Mesendoderm (in vitro differentiated cells): ENCODE measurements at regions not wholly inside any gene's neighbourhood (a gene's known extent, or its start where the extent isn't known, plus 50 kb on each side); places are given as distances from the start of the nearest gene placed in this dataset.
"Not testable (repeated sequence)": the region's sequence is repeated elsewhere in the genome, so short reads cannot be mapped to it uniquely, and the experiment has no call there.

Source experiments
- DNase-seq: peaks from one replicate; pipeline ENCODE4 v3.0.0; 2013
- H2AK5ac ChIP-seq: 2 replicates; pipeline ENCODE4 v1.6.1; 2013; ENCODE audit warnings: low read length, inconsistent platforms
- H2BK120ac ChIP-seq: 2 replicates; pipeline ENCODE4 v1.6.1; 2013; ENCODE audit warnings: low read depth, mild to moderate bottlenecking, low read length, moderate library complexity, mixed read lengths
- H2BK15ac ChIP-seq: replicated peaks from 2 replicates; pipeline ENCODE4 v1.6.1; 2013; ENCODE audit warnings: low read depth, mild to moderate bottlenecking, moderate library complexity
- H2BK5ac ChIP-seq: 2 replicates; pipeline ENCODE4 v1.6.1; 2013; ENCODE audit warnings: low read length, inconsistent platforms
- H3K18ac ChIP-seq: 2 replicates; pipeline ENCODE4 v1.6.1; 2013; ENCODE audit warnings: mild to moderate bottlenecking, low read length, mixed read lengths
- H3K23ac ChIP-seq: one replicate; pipeline ENCODE4 v1.6.1; 2013; ENCODE audit warnings: low read length
- H3K27ac ChIP-seq: 2 replicates; pipeline ENCODE4 v1.5.1; 2013; ENCODE audit warnings: low read depth, mild to moderate bottlenecking, inconsistent platforms, low read length, moderate library complexity
- H3K27me3 ChIP-seq: 2 replicates; pipeline ENCODE4 v1.6.1; 2013; ENCODE audit warnings: low read length, control low read depth, mild to moderate bottlenecking, inconsistent platforms; ENCODE audit not compliant: insufficient read depth, poor library complexity
- H3K36me3 ChIP-seq: 2 replicates; pipeline ENCODE4 v1.6.1; 2013; ENCODE audit warnings: low read length, inconsistent platforms; ENCODE audit not compliant: control insufficient read depth, insufficient read depth
- H3K4ac ChIP-seq: one replicate; pipeline ENCODE4 v1.6.1; 2013; ENCODE audit warnings: low read depth, mild to moderate bottlenecking, low read length, moderate library complexity
- H3K4me1 ChIP-seq: 2 replicates; pipeline ENCODE4 v1.6.1; 2013; ENCODE audit warnings: low read depth, low read length, inconsistent platforms; ENCODE audit not compliant: control insufficient read depth
- H3K4me2 ChIP-seq: 2 replicates; pipeline ENCODE4 v1.6.1; 2013; ENCODE audit warnings: low read length
- H3K4me3 ChIP-seq: 2 replicates; pipeline ENCODE4 v1.5.1; 2013; ENCODE audit warnings: mild to moderate bottlenecking, low read length
- H3K56ac ChIP-seq: one replicate; pipeline ENCODE4 v1.6.1; 2013; ENCODE audit warnings: low read length
- H3K79me1 ChIP-seq: 2 replicates; pipeline ENCODE4 v1.6.1; 2013; ENCODE audit warnings: low read length, inconsistent platforms
- H3K79me2 ChIP-seq: 2 replicates; pipeline ENCODE4 v1.6.1; 2013; ENCODE audit warnings: mild to moderate bottlenecking, low read length; ENCODE audit not compliant: control insufficient read depth, insufficient read depth
- H3K9ac ChIP-seq: 2 replicates; pipeline ENCODE4 v1.6.1; 2013; ENCODE audit warnings: low read length, inconsistent platforms
- H4K5ac ChIP-seq: one replicate; pipeline ENCODE4 v1.6.1; 2013; ENCODE audit warnings: low read length
- H4K8ac ChIP-seq: one replicate; pipeline ENCODE4 v1.6.1; 2013; ENCODE audit warnings: low read depth, mild to moderate bottlenecking, control low read depth, low read length, moderate library complexity
- WGBS: extraction: QIAGEN DNeasy Blood & Tissue Kit; methylation state at CpG from one replicate; pipeline ENCODE4 v1.1.7; 2013; ENCODE audit warnings: low lambda C conversion rate, missing lambda C conversion rate; ENCODE audit not compliant: insufficient coverage; ENCODE audit errors: extremely low coverage; 5-methylcytosine and 5-hydroxymethylcytosine counted together

DNA sequence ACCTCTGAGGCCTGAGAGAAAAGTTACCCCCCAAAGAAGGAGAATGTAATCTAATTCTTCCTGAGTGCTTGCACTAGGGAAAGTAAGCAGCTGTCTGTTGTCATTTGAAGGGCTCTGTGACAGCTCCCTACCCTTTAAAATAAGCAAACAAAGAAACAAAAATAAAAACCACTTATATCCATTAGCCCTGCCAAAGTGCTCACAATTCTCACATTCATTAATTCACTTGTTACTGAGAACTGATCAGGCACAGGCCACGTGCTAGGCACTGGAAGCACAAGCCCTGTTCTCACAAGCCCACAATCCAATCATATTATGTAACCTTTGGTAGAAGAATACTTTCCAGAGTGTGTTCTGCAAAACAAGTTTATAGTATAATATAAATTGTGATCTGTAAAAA, 199.4 kb downstream of the ZC3H11B start:
- Histone ChIP-seq H2AK5ac (no peak overlapping the region), H3K79me2 (no peaks in the 10 kb centered on the region), H3K4me2 (no peak overlapping the region), H4K5ac (no peak overlapping the region), H3K27ac (no peak overlapping the region), H3K4me3 (no peak overlapping the region), H3K18ac (no peak overlapping the region), H3K36me3 (no peaks in the 10 kb centered on the region), H3K23ac (no peak overlapping the region), H3K9ac (no peak overlapping the region), H2BK15ac (no peak overlapping the region), H2BK5ac (no peak overlapping the region), H3K4me1 (no peaks in the 10 kb centered on the region), H3K56ac (no peak overlapping the region), H3K79me1 (no peaks in the 10 kb centered on the region), H3K4ac (no peak overlapping the region), H3K27me3 (no peaks in the 10 kb centered on the region), H4K8ac (no peak overlapping the region), H2BK120ac (no peak overlapping the region)
- WGBS = no CpG with 5 or more reads among the region's 1 CpG
- no peak for DNase-seq

DNA sequence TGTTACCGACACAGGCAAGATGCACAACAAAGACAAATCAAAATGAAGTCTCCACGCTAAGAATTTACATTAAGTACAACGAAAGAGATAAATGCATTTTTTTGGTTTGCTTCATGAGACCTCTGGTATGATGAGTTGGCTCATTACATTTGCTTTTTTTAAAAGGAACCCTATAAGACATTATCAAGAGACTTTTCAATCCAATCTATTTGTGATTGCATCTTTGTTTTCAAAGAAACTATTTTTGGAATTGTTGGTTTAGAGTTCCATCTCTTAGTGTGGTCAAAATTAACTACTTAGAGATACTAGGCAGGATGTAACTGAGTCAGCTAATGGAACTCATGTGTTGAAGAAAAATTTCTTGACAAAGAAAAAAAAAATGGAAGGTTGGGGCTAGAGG, 200.1 kb downstream of the ZC3H11B start:
- Histone ChIP-seq H3K4me2 (no peak overlapping the region), H3K23ac (no peak overlapping the region), H4K5ac (no peak overlapping the region), H2BK15ac (no peak overlapping the region), H3K4me1 (no peaks in the 10 kb centered on the region), H4K8ac (no peak overlapping the region), H2AK5ac (no peak overlapping the region), H3K36me3 (no peaks in the 10 kb centered on the region), H3K79me2 (no peaks in the 10 kb centered on the region), H3K9ac (no peak overlapping the region), H3K79me1 (no peaks in the 10 kb centered on the region), H2BK5ac (no peak overlapping the region), H3K4me3 (no peak overlapping the region), H3K27me3 (no peaks in the 10 kb centered on the region), H3K18ac (no peak overlapping the region), H2BK120ac (no peak overlapping the region), H3K4ac (no peak overlapping the region), H3K56ac (no peak overlapping the region), H3K27ac (no peak overlapping the region)
- WGBS = no CpG with 5 or more reads among the region's 3 CpGs
- no peak for DNase-seq

DNA sequence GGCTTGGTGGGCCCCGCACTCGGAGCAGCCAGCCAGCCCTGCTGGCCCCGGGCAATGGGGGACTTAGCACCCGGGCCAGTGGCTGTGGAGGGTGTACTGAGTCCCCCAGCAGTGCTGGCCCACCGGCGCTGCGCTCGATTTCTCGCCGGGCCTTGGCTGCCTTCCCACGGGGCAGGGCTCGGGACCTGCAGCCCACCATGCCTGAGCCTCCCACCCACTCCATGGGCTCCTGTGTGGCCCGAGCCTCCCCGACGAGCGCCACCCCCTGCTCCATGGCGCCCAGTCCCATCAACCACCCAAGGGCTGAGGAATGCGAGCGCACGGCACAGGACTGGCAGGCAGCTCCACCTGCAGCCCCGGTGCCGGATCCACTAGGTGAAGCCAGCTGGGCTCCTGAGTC, 202.2 kb downstream of the ZC3H11B start:
- H3K27ac ChIP-seq, H2BK120ac ChIP-seq, H3K4me2 ChIP-seq, H4K5ac ChIP-seq, H4K8ac ChIP-seq, H3K56ac ChIP-seq, H3K4me3 ChIP-seq, H3K18ac ChIP-seq, H3K23ac ChIP-seq, H2AK5ac ChIP-seq, H2BK15ac ChIP-seq, H3K79me2 ChIP-seq, H3K27me3 ChIP-seq, H3K9ac ChIP-seq, H3K4me1 ChIP-seq, DNase-seq, H3K79me1 ChIP-seq, H3K4ac ChIP-seq, H3K36me3 ChIP-seq, H2BK5ac ChIP-seq: not testable (repeated sequence)
- WGBS = no CpG with 5 or more reads among the region's 22 CpGs

DNA sequence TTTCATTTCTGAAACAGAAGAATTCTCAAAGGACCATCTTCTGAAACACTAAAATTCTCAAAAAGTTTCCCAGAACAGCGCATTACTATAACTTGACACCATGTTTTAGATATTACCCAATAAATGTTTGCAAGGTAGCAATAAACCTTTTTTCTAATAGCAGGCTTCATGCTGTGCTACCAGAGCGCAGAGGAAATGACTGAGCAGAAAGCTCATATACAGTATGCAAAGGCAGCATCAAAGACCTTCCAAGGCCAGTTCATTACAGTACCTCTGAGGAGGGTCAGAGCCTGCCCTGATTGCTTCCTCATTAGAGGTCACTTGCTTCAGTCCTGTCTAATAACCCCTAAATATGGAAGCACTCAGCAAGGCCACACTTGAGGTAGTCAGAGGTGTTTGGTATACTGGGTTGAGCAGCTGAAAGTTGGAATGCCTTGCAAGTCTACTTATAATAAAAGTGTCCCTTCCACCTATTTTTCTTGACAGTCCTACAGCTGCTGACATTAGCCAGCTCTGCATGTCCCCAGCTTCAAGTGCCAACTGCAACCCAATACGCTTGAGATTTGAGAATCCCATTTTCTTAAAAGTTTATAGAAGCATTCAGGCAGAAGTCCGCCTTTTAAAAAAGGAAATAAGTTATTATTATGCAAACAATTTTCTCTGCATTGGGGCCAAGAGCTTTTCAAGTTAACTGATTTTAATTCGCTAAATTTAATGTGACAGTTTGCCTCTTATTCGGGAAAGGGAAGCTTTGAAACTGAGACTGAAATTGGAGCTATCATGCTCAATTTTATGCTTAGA, 207.2 kb downstream of the ZC3H11B start:
- no peak overlapping the region for H2BK5ac ChIP-seq
- H3K18ac ChIP-seq = no peak overlapping the region
- DNase-seq = peak; percentile 15
- no CpG with 5 or more reads among the region's 6 CpGs for WGBS
- H3K4me2 ChIP-seq = no peak overlapping the region
- no peak overlapping the region for H3K4ac ChIP-seq
- no peak overlapping the region for H3K27ac ChIP-seq
- H3K36me3 ChIP-seq = no peaks in the 10 kb centered on the region
- H4K5ac ChIP-seq = no peak overlapping the region
- H2BK15ac ChIP-seq = no peak overlapping the region
- no peaks in the 10 kb centered on the region for H3K79me1 ChIP-seq
- H3K23ac ChIP-seq = no peak overlapping the region
- H4K8ac ChIP-seq = no peak overlapping the region
- no peaks in the 10 kb centered on the region for H3K27me3 ChIP-seq
- no peak overlapping the region for H3K56ac ChIP-seq
- no peaks in the 10 kb centered on the region for H3K4me1 ChIP-seq
- H2AK5ac ChIP-seq = no peak overlapping the region
- no peak overlapping the region for H2BK120ac ChIP-seq
- no peak overlapping the region for H3K9ac ChIP-seq
- H3K79me2 ChIP-seq = no peaks in the 10 kb centered on the region
- no peak overlapping the region for H3K4me3 ChIP-seq

DNA sequence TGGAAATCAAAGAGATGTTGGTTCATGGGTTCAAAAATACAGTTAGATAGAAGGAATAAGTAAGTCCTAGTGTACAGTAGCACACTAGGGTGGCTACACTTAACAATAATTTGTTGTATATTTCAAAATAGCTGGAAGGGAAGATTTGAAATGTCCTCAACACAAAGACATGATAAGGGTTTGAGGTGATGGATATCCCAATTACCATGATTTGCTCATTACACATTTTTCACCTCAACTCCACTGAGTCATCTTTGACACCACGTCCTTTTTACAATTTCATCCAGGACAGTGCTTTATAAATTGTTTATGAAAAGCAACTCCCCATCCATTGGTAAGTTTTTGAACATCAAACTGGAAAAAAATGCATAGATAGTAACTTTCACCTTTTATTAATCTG, 208.3 kb downstream of the ZC3H11B start:
- Histone ChIP-seq H3K4me1 (no peaks in the 10 kb centered on the region), H3K56ac (no peak overlapping the region), H2BK15ac (no peak overlapping the region), H3K36me3 (no peaks in the 10 kb centered on the region), H3K27me3 (no peaks in the 10 kb centered on the region), H2BK120ac (no peak overlapping the region), H2BK5ac (no peak overlapping the region), H3K27ac (no peak overlapping the region), H4K5ac (no peak overlapping the region), H3K23ac (no peak overlapping the region), H3K79me1 (no peaks in the 10 kb centered on the region), H3K9ac (no peak overlapping the region), H3K4me3 (no peak overlapping the region), H3K79me2 (no peaks in the 10 kb centered on the region), H3K4ac (no peak overlapping the region), H4K8ac (no peak overlapping the region), H2AK5ac (no peak overlapping the region), H3K4me2 (no peak overlapping the region), H3K18ac (no peak overlapping the region)
- no peak for DNase-seq
- WGBS = no CpG with 5 or more reads among the region's 1 CpG

DNA sequence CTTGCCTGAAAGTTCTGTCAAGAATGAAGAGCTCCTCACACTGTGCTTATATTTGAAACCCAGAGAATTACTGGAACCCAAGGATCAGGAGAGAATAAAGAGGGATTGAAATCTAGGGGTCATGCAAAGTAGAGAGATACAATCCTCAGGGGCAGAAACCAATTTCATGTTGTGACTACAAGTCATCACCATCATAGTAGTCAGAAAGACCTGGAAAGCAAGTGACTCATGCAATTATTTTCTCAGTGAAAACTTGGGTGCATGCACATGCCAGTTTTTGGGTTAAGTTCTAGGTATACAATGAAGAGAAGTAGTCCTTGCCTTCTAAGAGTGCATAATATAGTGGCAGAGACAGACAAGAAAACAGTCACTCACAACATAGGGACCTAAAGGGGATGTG, 210.0 kb downstream of the ZC3H11B start:
- H3K4me2 ChIP-seq = no peak overlapping the region
- H3K36me3 ChIP-seq = no peaks in the 10 kb centered on the region
- H2BK120ac ChIP-seq = no peak overlapping the region
- no peak overlapping the region for H3K9ac ChIP-seq
- no peak overlapping the region for H3K27ac ChIP-seq
- no peak overlapping the region for H2BK15ac ChIP-seq
- no peaks in the 10 kb centered on the region for H3K79me2 ChIP-seq
- no peak overlapping the region for H4K5ac ChIP-seq
- no peak overlapping the region for H4K8ac ChIP-seq
- no peaks in the 10 kb centered on the region for H3K4me1 ChIP-seq
- no peak overlapping the region for H3K18ac ChIP-seq
- H3K27me3 ChIP-seq = no peaks in the 10 kb centered on the region
- DNase-seq = no peak
- no peak overlapping the region for H2AK5ac ChIP-seq
- H3K4me3 ChIP-seq = no peak overlapping the region
- H3K56ac ChIP-seq = no peak overlapping the region
- no peaks in the 10 kb centered on the region for H3K79me1 ChIP-seq
- H3K23ac ChIP-seq = no peak overlapping the region
- no peak overlapping the region for H2BK5ac ChIP-seq
- no peak overlapping the region for H3K4ac ChIP-seq
